ENCODE measurements at regions not wholly inside any gene's neighbourhood (a gene's known extent, or its start where the extent isn't known, plus 50 kb on each side); places are given as distances from the start of the nearest gene placed in this dataset.

GRCh38 chrX:121894756-121895155 lies 847.3 kb downstream of the GLUD2 start:
- Histone ChIP-seq H3K27me3 (no peaks in the 10 kb centered on the region), H3K4me1 (no peaks in the 10 kb centered on the region), H3K9me3 (no peaks in the 10 kb centered on the region), H3K4me3 (no peak overlapping the region), H3K27ac (no peak overlapping the region), H3K36me3 (ENCODE audit: low read depth, missing control alignments) (no peaks in the 10 kb centered on the region)
- intact Hi-C loops (cut with DNase I; ENCODE audit: low total_unique reads): no loop called here
- TF ChIP-seq CTCF (IDR thresholded peaks at IDR 0.05) (no peak), POLR2A (IDR thresholded peaks at IDR 0.05) (no peak)
- no peak for DNase-seq
- 89 to 96% methylated on average over 3 of the region's 3 CpGs for WGBS, 2 donors

GRCh38 chrX:121902463-121902862 lies 855.1 kb downstream of the GLUD2 start:
- no peak for TF ChIP-seq CTCF (IDR thresholded peaks at IDR 0.05)
- TF ChIP-seq POLR2A (IDR thresholded peaks at IDR 0.05): no peak
- intact Hi-C loops (cut with DNase I; ENCODE audit: low total_unique reads): no loop called here
- Histone ChIP-seq H3K9me3 (no peaks in the 10 kb centered on the region), H3K27ac (no peak overlapping the region), H3K27me3 (no peaks in the 10 kb centered on the region), H3K4me3 (no peak overlapping the region), H3K4me1 (no peaks in the 10 kb centered on the region), H3K36me3 (ENCODE audit: low read depth, missing control alignments) (no peaks in the 10 kb centered on the region)
- WGBS, 2 donors: 61 to 68% methylated on average over 2 of the region's 2 CpGs
- no peak for DNase-seq

GRCh38 chrX:121903961-121904360 lies 856.6 kb downstream of the GLUD2 start:
- Histone ChIP-seq H3K9me3 (no peaks in the 10 kb centered on the region), H3K4me3 (no peak overlapping the region), H3K36me3 (ENCODE audit: low read depth, missing control alignments) (no peaks in the 10 kb centered on the region), H3K27ac (no peak overlapping the region), H3K4me1 (no peaks in the 10 kb centered on the region), H3K27me3 (no peaks in the 10 kb centered on the region)
- TF ChIP-seq POLR2A (IDR thresholded peaks at IDR 0.05) (no peak), CTCF (IDR thresholded peaks at IDR 0.05) (no peak)
- intact Hi-C loops (cut with DNase I; ENCODE audit: low total_unique reads): no loop called here
- WGBS, 2 donors: 43 to 90% methylated on average over 1 to 7 of the region's 7 CpGs
- DNase-seq: no peak

- no peak overlapping the region for H3K27ac ChIP-seq
- H3K9me3 ChIP-seq: no peaks in the 10 kb centered on the region
- no peaks in the 10 kb centered on the region for H3K27me3 ChIP-seq
- no peak for DNase-seq
- no peaks in the 10 kb centered on the region for H3K36me3 ChIP-seq (ENCODE audit: low read depth, missing control alignments)
- H3K4me3 ChIP-seq: no peak overlapping the region
- H3K4me1 ChIP-seq: no peaks in the 10 kb centered on the region
- TF ChIP-seq POLR2A (IDR thresholded peaks at IDR 0.05): no peak
- TF ChIP-seq CTCF (IDR thresholded peaks at IDR 0.05): no peak
- intact Hi-C loops (cut with DNase I; ENCODE audit: low total_unique reads): no loop called here
- WGBS, 2 donors: 44% methylated on average over 2 of the region's 2 CpGs; no CpG with 5 or more reads in 1 of the 2 donors
Measured at GRCh38 chrX:121921258-121921657, 873.8 kb downstream of the GLUD2 start.

- no peaks in the 10 kb centered on the region for H3K27me3 ChIP-seq
- no peaks in the 10 kb centered on the region for H3K4me1 ChIP-seq
- no peaks in the 10 kb centered on the region for H3K36me3 ChIP-seq (ENCODE audit: low read depth, missing control alignments)
- H3K9me3 ChIP-seq: no peaks in the 10 kb centered on the region
- WGBS, 2 donors: 88 to 93% methylated on average over 2 of the region's 2 CpGs
- H3K27ac ChIP-seq: no peak overlapping the region
- no peak for TF ChIP-seq POLR2A (IDR thresholded peaks at IDR 0.05)
- no peak for TF ChIP-seq CTCF (IDR thresholded peaks at IDR 0.05)
- no peak overlapping the region for H3K4me3 ChIP-seq
- DNase-seq: no peak
- intact Hi-C loops (cut with DNase I; ENCODE audit: low total_unique reads): no loop called here
Measured at GRCh38 chrX:121931567-121931966, 884.2 kb downstream of the GLUD2 start.

All from testis (tissue), 2 donors.